ENCODE measurements at regions not wholly inside any gene's neighbourhood (a gene's known extent, or its start where the extent isn't known, plus 50 kb on each side); places are given as distances from the start of the nearest gene placed in this dataset.

- no peak overlapping the region for H3K27ac ChIP-seq
- 54% methylated on average over 4 of the region's 4 CpGs; no CpG with 5 or more reads in 1 of the 2 donors for WGBS, 2 donors (ENCODE audit: low coverage in 1 of 2)
- intact Hi-C loops (cut with DNase I; ENCODE audit: low total_unique reads) = no loop called here
- in situ Hi-C loops (cut with MboI; ENCODE audit: low pct_ligation_motif_present in 1 of 4, low pct_unique_long_range_greater_than_20kb in 1 of 4, low sequenced_read_pairs in 3 of 4) = no loop called here
- H3K27me3 ChIP-seq = no peaks in the 10 kb centered on the region
- no peak for DNase-seq
- H3K36me3 ChIP-seq = no peaks in the 10 kb centered on the region
- H3K4me3 ChIP-seq = no peak overlapping the region
- no peaks in the 10 kb centered on the region for H3K9me3 ChIP-seq
- no peaks in the 10 kb centered on the region for H3K4me1 ChIP-seq
- no peak for TF ChIP-seq CTCF (IDR thresholded peaks at IDR 0.05)
- TF ChIP-seq EP300 (IDR thresholded peaks at IDR 0.05; ENCODE audit: low read depth) = no peak
Measured at GRCh38 chrX:22559506-22559905, 286.8 kb downstream of the CBLL2 start.

- Histone ChIP-seq H3K9me3 (no peaks in the 10 kb centered on the region), H3K4me1 (no peaks in the 10 kb centered on the region), H3K27ac (no peak overlapping the region), H3K27me3 (no peaks in the 10 kb centered on the region), H3K4me3 (no peak overlapping the region), H3K36me3 (no peaks in the 10 kb centered on the region)
- intact Hi-C loops (cut with DNase I; ENCODE audit: low total_unique reads) (no loop called here), in situ Hi-C loops (cut with MboI; ENCODE audit: low pct_ligation_motif_present in 1 of 4, low pct_unique_long_range_greater_than_20kb in 1 of 4, low sequenced_read_pairs in 3 of 4) (no loop called here)
- 97% methylated on average over 1 of the region's 1 CpG; no CpG with 5 or more reads in 1 of the 2 donors for WGBS, 2 donors (ENCODE audit: low coverage in 1 of 2)
- no peak for TF ChIP-seq CTCF (IDR thresholded peaks at IDR 0.05)
- TF ChIP-seq POLR2A (IDR thresholded peaks at IDR 0.05) = no peak
- no peak for TF ChIP-seq EP300 (IDR thresholded peaks at IDR 0.05; ENCODE audit: low read depth)
- no peak for TF ChIP-seq POLR2AphosphoS5 (IDR thresholded peaks at IDR 0.05)
- DNase-seq = no peak
Measured at GRCh38 chrX:22575161-22575845, 302.6 kb downstream of the CBLL2 start.

- 56 to 59% methylated on average over 1 to 3 of the region's 3 CpGs for WGBS, 2 donors (ENCODE audit: low coverage in 1 of 2)
- intact Hi-C loops (cut with DNase I; ENCODE audit: low total_unique reads) = no loop called here
Measured at GRCh38 chrX:22577181-22577580, 304.5 kb downstream of the CBLL2 start.

GRCh38 chrX:22585831-22586230, 313.1 kb downstream of the CBLL2 start:
- intact Hi-C loops (cut with DNase I; ENCODE audit: low total_unique reads) (no loop called here), in situ Hi-C loops (cut with MboI; ENCODE audit: low pct_ligation_motif_present in 1 of 4, low pct_unique_long_range_greater_than_20kb in 1 of 4, low sequenced_read_pairs in 3 of 4) (no loop called here)
- no peaks in the 10 kb centered on the region for H3K4me1 ChIP-seq
- WGBS, 2 donors (ENCODE audit: low coverage in 1 of 2) = 62% methylated on average over 1 of the region's 1 CpG; no CpG with 5 or more reads in 1 of the 2 donors
- no peak overlapping the region for H3K27ac ChIP-seq
- H3K9me3 ChIP-seq = no peaks in the 10 kb centered on the region
- no peaks in the 10 kb centered on the region for H3K27me3 ChIP-seq
- H3K4me3 ChIP-seq = no peak overlapping the region
- DNase-seq = no peak
- TF ChIP-seq CTCF (IDR thresholded peaks at IDR 0.05) = no peak
- TF ChIP-seq POLR2AphosphoS5 (IDR thresholded peaks at IDR 0.05) = no peak
- TF ChIP-seq EP300 (IDR thresholded peaks at IDR 0.05; ENCODE audit: low read depth) = no peak
- no peak for TF ChIP-seq POLR2A (IDR thresholded peaks at IDR 0.05)
- no peaks in the 10 kb centered on the region for H3K36me3 ChIP-seq

More at GRCh38 chrX:22577181-22577580, 304.5 kb downstream of the CBLL2 start:
- Histone ChIP-seq H3K9me3 (no peaks in the 10 kb centered on the region), H3K27me3 (no peaks in the 10 kb centered on the region), H3K4me1 (no peaks in the 10 kb centered on the region), H3K4me3 (no peak overlapping the region), H3K36me3 (no peaks in the 10 kb centered on the region), H3K27ac (no peak overlapping the region)
- no peak for DNase-seq
- no peak for TF ChIP-seq POLR2AphosphoS5 (IDR thresholded peaks at IDR 0.05)
- TF ChIP-seq POLR2A (IDR thresholded peaks at IDR 0.05) = no peak
- no peak for TF ChIP-seq CTCF (IDR thresholded peaks at IDR 0.05)
- TF ChIP-seq EP300 (IDR thresholded peaks at IDR 0.05; ENCODE audit: low read depth) = no peak
- in situ Hi-C loops (cut with MboI; ENCODE audit: low pct_ligation_motif_present in 1 of 4, low pct_unique_long_range_greater_than_20kb in 1 of 4, low sequenced_read_pairs in 3 of 4) = no loop called here

Data from transverse colon (tissue), 4 donors.